AG04449 (cell line): ENCODE measurements at regions not wholly inside any gene's neighbourhood (a gene's known extent, or its start where the extent isn't known, plus 50 kb on each side); places are given as distances from the start of the nearest gene placed in this dataset.

Source experiments
- CTCF ChIA-PET: fragments of 350-600 bp; formaldehyde crosslinking; extraction: SDS; loops from one replicate; lab custom pipeline; 2021; ENCODE audit warnings: antibody characterized with exemption; lab: Yijun Ruan, JAX
- POLR2A ChIA-PET: fragments of 400-600, 350-600 bp; formaldehyde crosslinking; extraction: SDS; loops from one replicate; lab custom pipeline; 2020; ENCODE audit warnings: antibody characterized with exemption, inconsistent platforms; lab: Yijun Ruan, JAX
- DNase-seq: peaks from one replicate; pipeline ENCODE4 v3.0.0-alpha.2; 2010; ENCODE audit warnings: low read depth, low spot score
- H3K4me3 ChIP-seq: 2 replicates; pipeline ENCODE4 v1.5.1; 2011; ENCODE audit warnings: low read depth, mild to moderate bottlenecking, control low read depth, low read length
- TF ChIP-seq, protein P1 (sequence below): IDR thresholded peaks from one replicate; pipeline ENCODE4 v1.5.1; 2011; ENCODE audit warnings: mild to moderate bottlenecking, moderate library complexity, low read length, control low read depth, inconsistent platforms; ENCODE audit not compliant: insufficient read depth; ENCODE audit errors: missing control alignments

DNA sequence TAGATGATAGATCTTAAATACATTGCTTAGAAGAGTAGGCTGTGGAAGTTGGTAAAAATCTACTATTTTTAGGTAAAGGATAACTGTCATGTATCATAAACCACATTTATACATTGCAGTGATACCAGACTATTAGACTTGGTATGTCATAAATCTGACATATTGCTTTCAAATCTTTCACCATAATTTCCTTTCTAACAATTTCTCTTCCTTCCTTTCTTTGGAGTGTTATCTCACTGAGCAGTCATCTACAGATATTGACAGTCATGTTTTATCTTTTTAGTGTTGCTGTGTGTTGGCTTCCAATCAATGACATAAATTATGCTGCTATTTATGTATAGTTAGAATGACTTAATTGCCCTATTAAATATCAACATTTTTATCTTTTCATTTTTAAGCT is 588.7 kb downstream of the TUSC7 start:
- ChIA-PET CTCF (no interaction called here), POLR2A (no interaction called here)

DNA sequence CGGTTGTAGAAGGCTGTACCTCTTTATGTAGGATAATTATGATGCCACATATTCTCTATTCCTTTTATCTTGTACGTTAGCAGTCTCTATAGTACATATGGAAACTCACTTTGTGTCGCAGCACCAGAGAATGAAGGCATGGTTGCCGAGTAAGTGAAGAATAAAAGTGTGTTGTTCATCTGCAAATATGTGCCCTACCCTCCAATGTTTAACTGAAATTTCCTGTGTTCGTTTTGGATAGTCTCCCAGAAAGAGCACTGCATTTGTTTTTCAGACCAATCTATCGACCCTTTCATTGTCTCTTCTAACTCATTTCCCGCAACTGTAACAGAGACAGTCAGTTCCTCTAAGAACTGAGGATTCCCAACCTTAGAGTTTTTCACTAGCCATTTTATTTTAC is 592.8 kb downstream of the TUSC7 start:
- ChIA-PET CTCF (no interaction called here), POLR2A (no interaction called here)
- TF ChIP-seq, protein P1, sequence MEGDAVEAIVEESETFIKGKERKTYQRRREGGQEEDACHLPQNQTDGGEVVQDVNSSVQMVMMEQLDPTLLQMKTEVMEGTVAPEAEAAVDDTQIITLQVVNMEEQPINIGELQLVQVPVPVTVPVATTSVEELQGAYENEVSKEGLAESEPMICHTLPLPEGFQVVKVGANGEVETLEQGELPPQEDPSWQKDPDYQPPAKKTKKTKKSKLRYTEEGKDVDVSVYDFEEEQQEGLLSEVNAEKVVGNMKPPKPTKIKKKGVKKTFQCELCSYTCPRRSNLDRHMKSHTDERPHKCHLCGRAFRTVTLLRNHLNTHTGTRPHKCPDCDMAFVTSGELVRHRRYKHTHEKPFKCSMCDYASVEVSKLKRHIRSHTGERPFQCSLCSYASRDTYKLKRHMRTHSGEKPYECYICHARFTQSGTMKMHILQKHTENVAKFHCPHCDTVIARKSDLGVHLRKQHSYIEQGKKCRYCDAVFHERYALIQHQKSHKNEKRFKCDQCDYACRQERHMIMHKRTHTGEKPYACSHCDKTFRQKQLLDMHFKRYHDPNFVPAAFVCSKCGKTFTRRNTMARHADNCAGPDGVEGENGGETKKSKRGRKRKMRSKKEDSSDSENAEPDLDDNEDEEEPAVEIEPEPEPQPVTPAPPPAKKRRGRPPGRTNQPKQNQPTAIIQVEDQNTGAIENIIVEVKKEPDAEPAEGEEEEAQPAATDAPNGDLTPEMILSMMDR = no peak
- DNase-seq = no peak
- no peak overlapping the region for H3K4me3 ChIP-seq

More for the DNA sequence above, 588.7 kb downstream of the TUSC7 start:
- no peak for DNase-seq
- H3K4me3 ChIP-seq = no peak overlapping the region
- TF ChIP-seq, protein P1 = no peak

DNA sequence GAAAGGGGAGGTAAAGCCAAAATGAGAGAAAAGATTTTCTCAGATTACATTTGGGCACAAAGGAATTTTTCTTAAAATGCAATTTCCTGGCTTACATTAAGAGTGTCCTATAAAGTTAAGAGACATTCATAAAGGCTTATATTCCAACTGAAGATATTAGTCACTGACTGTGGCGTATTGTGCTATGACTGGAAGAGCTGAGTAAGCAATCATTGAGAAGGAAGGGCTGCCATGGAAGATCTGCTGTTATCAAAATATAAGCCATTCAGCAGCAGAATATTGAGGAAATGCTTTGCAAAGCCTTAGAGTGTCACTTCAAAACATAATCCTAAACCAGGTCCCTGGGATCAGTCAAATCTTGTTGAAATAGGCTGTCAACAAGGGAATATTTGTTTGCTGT is 593.9 kb downstream of the TUSC7 start:
- POLR2A ChIA-PET = no interaction called here
- CTCF ChIA-PET = no interaction called here
- TF ChIP-seq, protein P1 = no peak
- DNase-seq = no peak
- no peak overlapping the region for H3K4me3 ChIP-seq

DNA sequence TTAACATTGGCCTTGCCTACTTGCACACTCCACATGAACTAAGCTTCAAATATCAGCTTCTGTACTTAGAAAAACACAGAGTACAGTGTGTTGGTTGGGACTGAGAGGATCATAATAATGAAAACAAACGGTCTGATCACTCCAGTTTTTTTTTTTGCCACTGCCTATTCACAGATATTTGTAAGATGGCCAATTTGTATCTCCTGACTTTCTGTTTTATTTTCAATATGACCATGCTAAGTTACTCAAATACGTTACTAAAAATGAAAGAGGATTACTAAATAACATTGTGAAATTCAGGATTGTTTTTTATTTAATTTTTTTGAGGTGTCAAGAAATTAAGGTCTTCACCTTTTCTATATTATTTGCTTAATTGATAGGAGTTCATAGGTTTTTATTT is 595.1 kb downstream of the TUSC7 start:
- ChIA-PET CTCF (interaction anchor here (0.6 kb wide), 1 partner anchor 61 kb away, joined by 3 read pairs; no protein-coding TSS in a partner anchor), POLR2A (no interaction called here)
- TF ChIP-seq, protein P1 = no peak
- H3K4me3 ChIP-seq = no peak overlapping the region
- no peak for DNase-seq

DNA sequence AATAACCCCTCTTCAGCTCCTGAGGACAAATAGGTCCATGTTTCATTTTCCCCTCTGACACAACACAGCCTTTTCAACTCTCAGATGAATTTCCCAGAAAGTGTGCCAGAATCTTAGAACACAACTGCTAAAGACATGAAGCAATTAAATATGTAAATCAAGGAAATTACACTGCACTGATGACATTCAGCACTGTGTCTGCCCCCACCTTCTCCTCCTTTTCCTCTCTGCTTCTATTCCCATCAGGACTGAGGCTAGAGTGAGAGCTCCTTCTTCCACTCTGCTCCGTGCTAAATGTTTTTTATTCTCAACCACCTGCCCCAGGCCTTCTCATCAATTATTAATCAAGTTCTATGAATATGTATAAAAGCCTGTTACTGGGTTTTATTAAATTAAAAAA is 596.1 kb downstream of the TUSC7 start:
- no peak overlapping the region for H3K4me3 ChIP-seq
- TF ChIP-seq, protein P1 = no peak
- DNase-seq = no peak
- ChIA-PET POLR2A (no interaction called here), CTCF (no interaction called here)

DNA sequence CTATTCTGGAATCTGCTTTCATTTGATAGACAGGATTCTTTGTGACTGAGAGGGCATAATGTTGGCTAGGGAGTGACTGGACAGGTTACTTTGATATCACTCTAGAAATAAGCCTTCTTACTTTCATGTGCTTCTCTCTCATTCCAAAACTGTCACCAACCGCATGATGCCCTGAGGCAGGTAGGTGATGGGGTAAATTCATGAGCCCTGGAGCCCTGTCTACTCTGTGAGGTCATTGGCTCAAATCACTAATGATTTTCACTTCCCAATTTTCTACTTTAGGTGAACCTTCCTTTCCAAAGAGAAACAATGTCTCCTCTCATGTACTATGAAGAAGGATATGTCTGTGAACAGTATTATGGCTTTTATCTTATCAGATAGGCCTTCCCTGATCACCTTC is 596.7 kb downstream of the TUSC7 start:
- TF ChIP-seq, protein P1 = no peak
- ChIA-PET CTCF (no interaction called here), POLR2A (no interaction called here)
- H3K4me3 ChIP-seq = no peak overlapping the region
- DNase-seq = no peak
